ENCODE measurements at regions not wholly inside any gene's neighbourhood (a gene's known extent, or its start where the extent isn't known, plus 50 kb on each side); places are given as distances from the start of the nearest gene placed in this dataset.

DNA sequence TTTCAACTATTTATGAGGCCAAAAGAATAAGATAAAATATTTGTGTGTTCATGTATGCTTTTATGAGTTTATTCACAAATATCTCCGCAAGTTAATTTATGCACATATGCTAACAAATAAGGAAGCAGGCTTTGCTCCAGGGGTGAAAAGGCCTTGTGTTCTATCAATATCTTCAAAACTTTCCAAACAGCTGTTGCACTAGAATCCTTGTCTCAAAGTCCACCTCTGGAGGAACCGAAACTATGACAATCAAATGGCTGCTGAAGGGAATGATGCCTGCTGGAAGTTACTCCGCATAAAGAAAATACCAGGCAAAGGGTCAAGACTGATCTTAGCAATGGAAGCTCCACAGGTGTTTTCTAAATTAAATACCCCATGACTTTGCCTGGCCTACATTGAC, 145.0 kb upstream of the GHITM start:
- H3K27ac ChIP-seq: no peak overlapping the region
- no peak for TF ChIP-seq ZFX (IDR thresholded peaks at IDR 0.05)
- TF ChIP-seq, protein P1, sequence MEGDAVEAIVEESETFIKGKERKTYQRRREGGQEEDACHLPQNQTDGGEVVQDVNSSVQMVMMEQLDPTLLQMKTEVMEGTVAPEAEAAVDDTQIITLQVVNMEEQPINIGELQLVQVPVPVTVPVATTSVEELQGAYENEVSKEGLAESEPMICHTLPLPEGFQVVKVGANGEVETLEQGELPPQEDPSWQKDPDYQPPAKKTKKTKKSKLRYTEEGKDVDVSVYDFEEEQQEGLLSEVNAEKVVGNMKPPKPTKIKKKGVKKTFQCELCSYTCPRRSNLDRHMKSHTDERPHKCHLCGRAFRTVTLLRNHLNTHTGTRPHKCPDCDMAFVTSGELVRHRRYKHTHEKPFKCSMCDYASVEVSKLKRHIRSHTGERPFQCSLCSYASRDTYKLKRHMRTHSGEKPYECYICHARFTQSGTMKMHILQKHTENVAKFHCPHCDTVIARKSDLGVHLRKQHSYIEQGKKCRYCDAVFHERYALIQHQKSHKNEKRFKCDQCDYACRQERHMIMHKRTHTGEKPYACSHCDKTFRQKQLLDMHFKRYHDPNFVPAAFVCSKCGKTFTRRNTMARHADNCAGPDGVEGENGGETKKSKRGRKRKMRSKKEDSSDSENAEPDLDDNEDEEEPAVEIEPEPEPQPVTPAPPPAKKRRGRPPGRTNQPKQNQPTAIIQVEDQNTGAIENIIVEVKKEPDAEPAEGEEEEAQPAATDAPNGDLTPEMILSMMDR (conservative IDR thresholded peaks at IDR 0.05): no peak

DNA sequence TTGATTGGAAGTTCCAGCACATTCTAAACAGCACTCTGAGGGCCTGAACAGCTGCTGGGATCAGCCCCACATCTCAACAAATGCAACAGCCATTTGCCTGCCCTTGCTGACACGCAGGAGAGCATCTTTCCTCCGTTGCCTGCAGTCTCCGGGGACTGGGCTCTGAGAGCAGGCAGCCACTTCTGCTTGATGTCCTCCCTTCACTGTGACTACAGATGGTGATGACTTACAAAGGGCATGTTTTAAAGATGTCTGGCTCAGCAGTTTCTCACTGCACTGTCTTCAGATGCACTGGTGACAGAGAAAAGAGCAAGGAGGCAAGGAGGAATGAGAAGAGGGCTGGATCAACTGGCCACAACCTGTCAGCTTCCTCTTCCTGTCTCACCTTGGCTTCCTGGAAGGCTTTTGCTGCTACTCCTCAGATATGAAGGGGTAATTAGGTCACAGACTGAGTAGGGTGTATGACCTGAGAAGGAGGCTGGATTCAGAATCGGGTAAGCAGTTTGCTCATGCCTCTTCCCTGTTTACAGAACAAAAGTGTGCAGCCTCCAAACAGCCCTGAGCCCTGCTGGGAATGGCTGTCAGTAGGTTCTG, 143.5 kb upstream of the GHITM start:
- no peak overlapping the region for H3K27ac ChIP-seq
- TF ChIP-seq, protein P1 (conservative IDR thresholded peaks at IDR 0.05): no peak
- TF ChIP-seq ZFX (IDR thresholded peaks at IDR 0.05): no peak

DNA sequence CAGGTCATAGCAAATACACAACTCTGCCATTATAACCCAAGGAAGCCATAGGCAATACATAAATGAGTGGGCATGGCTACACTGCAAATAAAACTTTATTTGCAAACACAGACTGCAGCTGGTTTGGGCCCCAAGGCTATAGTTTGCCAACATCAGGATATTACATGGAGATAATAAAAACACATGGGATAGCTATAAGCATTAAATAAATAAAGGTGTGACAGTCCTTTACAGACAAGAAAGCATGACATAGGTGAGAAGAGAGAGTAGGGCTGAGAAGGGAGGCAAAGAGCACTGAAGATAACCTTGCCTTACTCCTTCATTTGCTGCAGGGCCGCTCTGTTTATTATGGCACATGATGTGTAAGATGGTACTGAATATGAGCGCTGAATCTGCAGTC, 135.1 kb upstream of the GHITM start:
- TF ChIP-seq, protein P1 (conservative IDR thresholded peaks at IDR 0.05): no peak
- no peak for TF ChIP-seq ZFX (IDR thresholded peaks at IDR 0.05)
- H3K27ac ChIP-seq: no peak overlapping the region

- no peak overlapping the region for H3K27ac ChIP-seq
- TF ChIP-seq, protein P1 (conservative IDR thresholded peaks at IDR 0.05): no peak
- TF ChIP-seq ZFX (IDR thresholded peaks at IDR 0.05): no peak
These were observed 133.9 kb upstream of the GHITM start for GRCh38 chr10:84005403-84005802.

DNA sequence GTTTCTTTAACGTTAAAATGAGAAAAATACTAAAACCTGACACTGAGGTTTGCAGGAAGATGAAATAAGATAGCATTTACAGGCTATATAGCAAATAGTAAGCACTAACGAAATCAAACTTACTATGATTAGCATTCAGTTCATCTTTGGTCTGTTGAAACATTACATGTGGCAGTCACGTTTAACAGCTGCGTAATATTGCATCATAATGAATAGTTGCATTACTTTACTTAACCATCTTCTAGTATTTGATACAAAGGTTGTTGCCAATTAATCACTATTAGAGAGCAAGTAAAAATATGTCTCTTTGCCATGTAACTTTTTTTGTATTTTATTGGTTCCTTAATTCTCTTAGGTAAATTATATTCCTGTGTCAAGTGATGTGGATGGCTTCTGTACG, 131.8 kb upstream of the GHITM start:
- no peak overlapping the region for H3K27ac ChIP-seq
- no peak for TF ChIP-seq ZFX (IDR thresholded peaks at IDR 0.05)
- TF ChIP-seq, protein P1 (conservative IDR thresholded peaks at IDR 0.05): no peak

- TF ChIP-seq, protein P1 (conservative IDR thresholded peaks at IDR 0.05): peak; percentile 95
- no peak for TF ChIP-seq ZFX (IDR thresholded peaks at IDR 0.05)
- H3K27ac ChIP-seq: no peak overlapping the region
These were observed 130.4 kb upstream of the GHITM start for GRCh38 chr10:84008878-84009277.

DNA sequence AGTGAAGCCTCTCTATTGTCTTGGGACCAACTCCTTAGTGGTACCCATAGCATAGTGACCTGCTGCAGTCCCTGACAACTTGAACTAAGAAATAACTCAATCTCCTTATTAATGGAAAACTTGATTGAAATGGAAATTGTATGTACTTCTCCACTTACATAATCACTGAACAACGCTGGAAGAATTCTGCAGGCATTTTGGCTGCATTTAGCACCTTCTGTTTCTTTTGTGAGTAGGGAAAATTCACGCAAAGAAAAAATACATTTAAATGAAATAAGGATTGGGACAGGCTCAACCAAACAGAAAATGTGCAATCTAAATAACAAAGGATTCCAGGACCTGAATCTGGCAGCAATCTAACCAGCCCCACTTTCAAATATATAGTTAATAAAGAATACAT, 126.9 kb upstream of the GHITM start:
- H3K27ac ChIP-seq: no peak overlapping the region

More for the DNA sequence above, 126.9 kb upstream of the GHITM start:
- TF ChIP-seq, protein P1 (conservative IDR thresholded peaks at IDR 0.05): no peak
- TF ChIP-seq ZFX (IDR thresholded peaks at IDR 0.05): no peak

Data from C4-2B (cell line).